ENCODE measurements at regions not wholly inside any gene's neighbourhood (a gene's known extent, or its start where the extent isn't known, plus 50 kb on each side); places are given as distances from the start of the nearest gene placed in this dataset.
"Not testable (repeated sequence)": the region's sequence is repeated elsewhere in the genome, so short reads cannot be mapped to it uniquely, and the experiment has no call there.

- H3K36me3 ChIP-seq = no peaks in the 10 kb centered on the region
- H3K27me3 ChIP-seq = no peaks in the 10 kb centered on the region
- H3K9me3 ChIP-seq = no peaks in the 10 kb centered on the region
- no peak overlapping the region for H3K27ac ChIP-seq
- H3K4me3 ChIP-seq = no peak overlapping the region
- intact Hi-C loops (cut with DNase I) = no loop called here
- TF ChIP-seq EP300 (IDR thresholded peaks at IDR 0.05) (no peak), CTCF (IDR thresholded peaks at IDR 0.05) (no peak), POLR2A (IDR thresholded peaks at IDR 0.05) (no peak)
- H3K4me1 ChIP-seq (ENCODE audit: insufficient read depth) = no peaks in the 10 kb centered on the region
- no peak for DNase-seq
- WGBS, 3 donors = 49 to 65% (median 59%) methylated on average over 3 of the region's 3 CpGs
Observed at GRCh38 chr2:82996217-82996616, 1462.9 kb downstream of the SUCLG1 start.

GRCh38 chr2:82994151-82994550 is 1464.9 kb downstream of the SUCLG1 start:
- TF ChIP-seq EP300 (IDR thresholded peaks at IDR 0.05) (no peak), CTCF (IDR thresholded peaks at IDR 0.05) (no peak), POLR2A (IDR thresholded peaks at IDR 0.05) (no peak)
- 70 to 92% (median 87%) methylated on average over 2 of the region's 2 CpGs for WGBS, 3 donors
- H3K4me1 ChIP-seq (ENCODE audit: insufficient read depth) = no peaks in the 10 kb centered on the region
- DNase-seq = no peak
- no peaks in the 10 kb centered on the region for H3K27me3 ChIP-seq
- H3K4me3 ChIP-seq = no peak overlapping the region
- intact Hi-C loops (cut with DNase I) = no loop called here
- no peak overlapping the region for H3K27ac ChIP-seq
- H3K36me3 ChIP-seq = no peaks in the 10 kb centered on the region
- H3K9me3 ChIP-seq = no peaks in the 10 kb centered on the region

GRCh38 chr2:82993609-82994008 is 1465.5 kb downstream of the SUCLG1 start:
- TF ChIP-seq EP300 (IDR thresholded peaks at IDR 0.05) (no peak), CTCF (IDR thresholded peaks at IDR 0.05) (no peak), POLR2A (IDR thresholded peaks at IDR 0.05) (no peak)
- Histone ChIP-seq H3K4me3 (no peak overlapping the region), H3K27me3 (no peaks in the 10 kb centered on the region), H3K36me3 (no peaks in the 10 kb centered on the region), H3K4me1 (ENCODE audit: insufficient read depth) (no peaks in the 10 kb centered on the region), H3K27ac (no peak overlapping the region), H3K9me3 (no peaks in the 10 kb centered on the region)
- no peak for DNase-seq
- 55 to 60% (median 58%) methylated on average over 2 of the region's 2 CpGs for WGBS, 3 donors
- intact Hi-C loops (cut with DNase I) = no loop called here

DNA sequence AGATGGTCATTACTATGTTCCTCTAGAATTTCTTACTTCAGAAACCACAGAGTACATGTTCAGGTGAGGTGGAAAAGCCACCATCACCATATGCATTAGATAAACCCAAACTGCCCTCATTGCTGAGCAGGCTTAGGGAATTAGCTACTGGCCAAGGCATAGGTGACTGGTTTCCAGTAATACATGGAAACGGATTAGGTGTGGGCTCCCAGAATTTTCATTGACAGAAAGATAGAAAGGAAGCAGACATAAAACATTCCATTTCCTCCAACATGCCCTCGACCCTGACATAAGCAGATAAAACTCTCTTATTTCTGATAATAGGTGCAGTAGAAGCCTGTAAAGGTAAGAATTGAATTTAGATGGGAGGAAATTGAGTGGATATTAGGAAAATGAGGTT is 1466.1 kb downstream of the SUCLG1 start:
- 39 to 66% (median 49%) methylated on average over 2 of the region's 2 CpGs for WGBS, 3 donors
- no peak overlapping the region for H3K4me3 ChIP-seq
- H3K27me3 ChIP-seq = no peaks in the 10 kb centered on the region
- intact Hi-C loops (cut with DNase I) = no loop called here
- no peaks in the 10 kb centered on the region for H3K36me3 ChIP-seq
- no peaks in the 10 kb centered on the region for H3K4me1 ChIP-seq (ENCODE audit: insufficient read depth)
- no peak overlapping the region for H3K27ac ChIP-seq
- no peak for DNase-seq
- H3K9me3 ChIP-seq = no peaks in the 10 kb centered on the region
- TF ChIP-seq POLR2A (IDR thresholded peaks at IDR 0.05) = no peak

DNA sequence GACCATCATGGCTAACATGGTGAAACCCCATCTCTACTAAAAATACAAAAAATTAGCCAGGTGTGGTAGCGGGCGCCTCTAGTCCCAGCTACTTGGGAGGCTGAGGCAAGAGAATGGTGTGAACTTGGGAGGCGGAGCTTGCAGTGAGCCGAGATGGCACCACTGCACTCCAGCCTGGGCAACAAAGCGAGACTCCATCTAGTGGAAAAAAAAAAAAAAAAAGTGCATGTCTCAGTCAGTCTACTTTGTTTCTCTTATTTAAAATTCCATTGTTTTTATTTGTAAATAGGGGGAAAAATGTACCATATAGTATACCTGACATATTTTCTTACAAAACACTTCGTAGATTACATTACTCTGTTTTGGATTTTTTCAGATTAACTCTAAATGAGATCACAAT is 1471.4 kb downstream of the SUCLG1 start:
- H3K27ac ChIP-seq; H3K4me3 ChIP-seq; H3K27me3 ChIP-seq; H3K9me3 ChIP-seq; H3K4me1 ChIP-seq (ENCODE audit: insufficient read depth); intact Hi-C loops (cut with DNase I); DNase-seq; H3K36me3 ChIP-seq: not testable (repeated sequence)
- 89 to 91% (median 90%) methylated on average over 6 of the region's 6 CpGs for whole genome bisulfite sequencing, 3 donors

DNA sequence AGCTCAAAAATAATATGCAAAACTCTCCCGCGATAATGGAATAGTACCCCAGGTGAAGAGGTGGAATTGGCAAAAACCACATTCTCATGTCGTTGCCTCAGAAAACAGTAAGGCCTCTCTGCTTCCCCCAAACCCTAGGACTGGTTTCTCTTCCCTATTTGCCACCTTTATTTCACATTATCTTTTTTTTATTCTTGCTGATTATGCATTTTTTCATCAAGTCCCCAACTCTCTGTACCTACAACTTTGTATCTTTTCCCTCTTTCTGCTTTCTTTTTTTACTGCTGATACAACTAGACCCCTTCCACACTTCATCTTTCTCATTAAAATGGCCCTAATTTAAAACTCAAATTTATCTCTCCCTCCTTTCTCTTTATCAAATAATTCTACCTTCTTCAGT is 1472.2 kb downstream of the SUCLG1 start:
- 90 to 97% (median 94%) methylated on average over 3 of the region's 3 CpGs for WGBS, 3 donors
- H3K4me1 ChIP-seq (ENCODE audit: insufficient read depth) = no peaks in the 10 kb centered on the region
- intact Hi-C loops (cut with DNase I) = no loop called here
- no peak overlapping the region for H3K4me3 ChIP-seq
- TF ChIP-seq EP300 (IDR thresholded peaks at IDR 0.05) (no peak), POLR2A (IDR thresholded peaks at IDR 0.05) (no peak), CTCF (IDR thresholded peaks at IDR 0.05) (no peak)
- no peak overlapping the region for H3K27ac ChIP-seq
- no peaks in the 10 kb centered on the region for H3K27me3 ChIP-seq
- H3K9me3 ChIP-seq = no peaks in the 10 kb centered on the region
- no peaks in the 10 kb centered on the region for H3K36me3 ChIP-seq
- no peak for DNase-seq

All from ovary (tissue), 7 donors.